Uterus (tissue), 2 donors: ENCODE measurements at regions not wholly inside any gene's neighbourhood (a gene's known extent, or its start where the extent isn't known, plus 50 kb on each side); places are given as distances from the start of the nearest gene placed in this dataset.

Source experiments
- CTCF ChIP-seq, 4 experiments: fragments of 200-600 bp in 2 of 4; fragments of 450-650 bp in 2 of 4; sonication (generic) in 2 of 4; IDR thresholded peaks; one replicate each; pipeline ENCODE4 v1.5.1; 2016 to 2019; ENCODE audit warnings: antibody characterized with exemption in 4 of 4, mild to moderate bottlenecking in 2 of 4, moderate library complexity in 1 of 4
- POLR2A ChIP-seq, 2 donors: fragments of 450-650 bp; IDR thresholded peaks; one replicate each; pipeline ENCODE4 v1.6.1; 2016; ENCODE audit warnings: antibody characterized with exemption in 2 of 2, mild to moderate bottlenecking in 1 of 2, moderate library complexity in 1 of 2

GRCh38 chr14:53412819-53413675 is 259.9 kb upstream of the DDHD1 start:
- TF ChIP-seq CTCF (IDR thresholded peaks at IDR 0.05): no peak
- no peak for TF ChIP-seq POLR2A (IDR thresholded peaks at IDR 0.05)
